ENCODE measurements at regions not wholly inside any gene's neighbourhood (a gene's known extent, or its start where the extent isn't known, plus 50 kb on each side); places are given as distances from the start of the nearest gene placed in this dataset.

DNA sequence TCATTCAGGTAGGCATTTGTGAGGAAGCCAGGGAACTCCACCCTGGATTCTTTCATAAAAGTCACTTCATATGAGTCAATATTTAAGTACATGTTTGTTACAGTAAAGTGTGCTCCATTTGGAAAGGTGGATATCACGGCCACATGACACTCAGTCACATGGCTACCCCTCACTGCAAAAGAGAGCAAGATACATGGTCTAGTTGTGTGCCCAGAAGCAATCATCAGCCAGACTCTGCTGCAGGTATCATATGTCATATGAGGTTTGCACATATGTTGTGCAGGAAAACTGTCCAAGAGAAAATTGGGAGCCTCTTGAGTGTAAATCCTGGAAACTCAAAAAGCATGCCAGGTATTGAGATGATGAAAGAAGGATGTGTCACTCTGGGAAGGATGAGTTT, 55.0 kb upstream of the NMNAT3 start:
- DNase-seq (ENCODE audit: low spot score): no peak

DNA sequence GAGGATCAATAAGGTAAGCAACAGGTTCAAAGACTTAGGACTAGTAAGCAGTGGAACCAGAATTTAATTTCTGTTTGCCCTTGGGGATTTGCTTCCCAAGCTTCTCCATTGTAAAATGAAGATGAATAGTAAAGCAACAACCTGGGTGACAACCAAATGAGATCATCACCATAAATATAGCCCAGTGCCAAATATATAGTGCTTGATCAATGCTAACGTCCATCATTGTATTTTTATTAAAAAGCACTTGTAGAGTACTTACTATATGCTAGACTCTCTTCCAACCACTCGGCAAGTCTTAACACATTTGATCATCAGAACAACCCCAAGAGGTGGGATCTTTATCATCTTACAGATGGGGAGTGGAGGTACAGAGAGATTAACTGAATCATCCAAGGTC, 51.5 kb upstream of the NMNAT3 start:
- no peak for DNase-seq (ENCODE audit: low spot score)

DNA sequence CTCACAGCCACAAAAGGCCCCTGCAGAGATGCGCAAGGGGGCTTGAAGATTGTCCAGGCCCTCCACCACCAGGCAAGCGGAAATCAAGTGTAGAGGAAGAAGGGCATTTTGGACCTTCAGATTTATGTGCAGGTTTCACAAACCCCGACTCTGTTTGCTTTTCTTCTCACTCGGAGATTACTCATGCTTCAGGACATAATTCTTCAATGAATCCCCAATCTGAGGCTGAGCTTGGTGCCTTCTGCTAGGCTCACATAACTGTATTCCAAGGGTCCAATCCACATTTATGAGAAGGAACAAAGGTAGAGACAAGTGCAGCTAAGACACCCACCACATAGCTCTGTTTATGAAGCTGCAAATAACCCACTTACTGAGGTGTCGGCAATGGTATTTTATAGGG, 50.6 kb upstream of the NMNAT3 start:
- no peak for DNase-seq (ENCODE audit: low spot score)

All from umbilical cord (tissue), 1 donor.